SK-N-SH (cell line): ENCODE measurements at regions not wholly inside any gene's neighbourhood (a gene's known extent, or its start where the extent isn't known, plus 50 kb on each side); places are given as distances from the start of the nearest gene placed in this dataset.

Experiments
- CTCF ChIA-PET: fragments of 300-600, 350-600 bp; formaldehyde crosslinking; extraction: SDS; loops from one replicate; lab custom pipeline; 2021; lab: Yijun Ruan, JAX
- POLR2A ChIA-PET: fragments of 350-600 bp; sonication (Branson Sonifier 250); formaldehyde crosslinking; extraction: SDS; loops from one replicate; lab custom pipeline; 2020; ENCODE audit warnings: antibody characterized with exemption, inconsistent platforms; lab: Yijun Ruan, JAX
- DNase-seq: peaks from one replicate; pipeline ENCODE4 v3.0.0; 2012
- H2AFZ ChIP-seq: fragments of 200-600 bp; sonication (generic); 2 replicates; pipeline ENCODE4 v1.8.1; 2016; ENCODE audit warnings: antibody characterized with exemption, mild to moderate bottlenecking, low read depth
- H3F3A ChIP-seq: fragments of 200-600 bp; sonication (generic); replicated peaks from 2 replicates; pipeline ENCODE3; 2016; ENCODE audit warnings: antibody characterized with exemption, mild to moderate bottlenecking; ENCODE audit not compliant: insufficient read depth
- H3K27ac ChIP-seq, 2 experiments: fragments of 200-500 bp in 1 of 2; fragments of 200-600 bp in 1 of 2; sonication (Bioruptor generic) in 1 of 2; sonication (generic), shearing (Covaris generic) in 1 of 2; 2 replicates each; pipeline versions ENCODE4 v1.5.1 to v1.6.1; 2014 to 2016; ENCODE audit warnings: low read depth in 2 of 2, inconsistent platforms in 1 of 2, low read length in 1 of 2, mild to moderate bottlenecking in 1 of 2, mixed read lengths in 1 of 2
- H3K27me3 ChIP-seq: fragments of 200-600 bp; sonication (generic), shearing (Covaris generic); 2 replicates; pipeline ENCODE4 v1.6.1; 2016; ENCODE audit warnings: mixed run types; ENCODE audit not compliant: insufficient read depth
- H3K36me3 ChIP-seq, 2 experiments: fragments of 200-500 bp in 1 of 2; fragments of 200-600 bp in 1 of 2; sonication (Bioruptor generic) in 1 of 2; sonication (generic) in 1 of 2; replicated peaks in 1 of 2; 2 replicates each; pipeline versions ENCODE3 to v1.5.1; 2014 to 2016; ENCODE audit warnings: low read length in 1 of 2, mild to moderate bottlenecking in 1 of 2; ENCODE audit not compliant: insufficient read depth in 2 of 2, control insufficient read depth in 1 of 2
- H3K4me1 ChIP-seq, 2 experiments: fragments of 200-500 bp in 1 of 2; fragments of 200-600 bp in 1 of 2; sonication (Bioruptor generic) in 1 of 2; sonication (generic), shearing (Covaris generic) in 1 of 2; 2 replicates each; pipeline versions ENCODE4 v1.5.1 to v1.6.1; 2014 to 2016; ENCODE audit warnings: low read depth in 1 of 2, low read length in 1 of 2, mixed run types in 1 of 2; ENCODE audit not compliant: insufficient read depth in 2 of 2, control insufficient read depth in 1 of 2
- H3K4me2 ChIP-seq: fragments of 200-600 bp; sonication (generic), shearing (Covaris generic); 2 replicates; pipeline ENCODE4 v1.6.1; 2017; ENCODE audit warnings: mixed run types
- H3K4me3 ChIP-seq, 2 experiments: fragments of 200-500 bp in 1 of 2; fragments of 200-600 bp in 1 of 2; sonication (Bioruptor generic) in 1 of 2; sonication (generic), shearing (Covaris generic) in 1 of 2; 2 replicates each; pipeline versions ENCODE4 v1.5.1 to v1.8.1; 2014 to 2016; ENCODE audit warnings: low read depth in 2 of 2, inconsistent platforms in 1 of 2, low read length in 1 of 2, mild to moderate bottlenecking in 1 of 2, mixed read lengths in 1 of 2, moderate library complexity in 1 of 2
- H3K79me2 ChIP-seq: fragments of 200-600 bp; sonication (generic); 2 replicates; pipeline ENCODE4 v1.8.1; 2017; ENCODE audit warnings: mild to moderate bottlenecking; ENCODE audit not compliant: insufficient read depth
- H3K9ac ChIP-seq: fragments of 200-600 bp; sonication (generic); 2 replicates; pipeline ENCODE4 v1.6.1; 2017; ENCODE audit warnings: mixed run types
- H3K9me2 ChIP-seq: fragments of 200-600 bp; sonication (generic); 2 replicates; pipeline ENCODE4 v1.6.1; 2017; ENCODE audit warnings: mixed run types
- H3K9me3 ChIP-seq: fragments of 200-600 bp; sonication (generic); 2 replicates; pipeline ENCODE4 v1.6.1; 2017; ENCODE audit warnings: mixed run types, mild to moderate bottlenecking, moderate library complexity
- H4K20me1 ChIP-seq: fragments of 200-600 bp; sonication (generic); 2 replicates; pipeline ENCODE4 v1.6.1; 2017; ENCODE audit warnings: mild to moderate bottlenecking, mixed run types; ENCODE audit not compliant: insufficient read depth
- CHD2 ChIP-seq: fragments of 150-350 bp; IDR thresholded peaks from 2 replicates; pipeline ENCODE4 v1.6.1; 2018; ENCODE audit warnings: low read length; ENCODE audit not compliant: partially characterized antibody
- ELF1 ChIP-seq: IDR thresholded peaks from 2 replicates; pipeline ENCODE4 v1.4.0; 2012
- EP300 ChIP-seq, 2 experiments: IDR thresholded peaks; 2 replicates each; pipeline versions ENCODE4 v1.4.0 to v1.6.1; 2012; ENCODE audit warnings: borderline replicate concordance in 1 of 2, low read depth in 1 of 2, low read length in 1 of 2
- EZH2phosphoT487 ChIP-seq: fragments of 200-600 bp; sonication (generic); IDR thresholded peaks from 2 replicates; pipeline ENCODE4 v1.6.1; 2017; ENCODE audit warnings: low read depth, mixed run types, mild to moderate bottlenecking, antibody characterized with exemption, moderate library complexity, borderline replicate concordance
- FOSL2 ChIP-seq: IDR thresholded peaks from 2 replicates; pipeline ENCODE4 v1.4.0; 2012; ENCODE audit warnings: low read depth, mild to moderate bottlenecking, moderate library complexity, borderline replicate concordance
- FOXJ3 ChIP-seq: sonication (generic); formaldehyde crosslinking; IDR thresholded peaks from 2 replicates; pipeline ENCODE4 v1.5.1; 2020; ENCODE audit warnings: mild to moderate bottlenecking, missing genetic modification reagents
- FOXM1 ChIP-seq: IDR thresholded peaks from 2 replicates; pipeline ENCODE4 v1.4.0; 2012; ENCODE audit warnings: low read depth, mild to moderate bottlenecking
- GABPA ChIP-seq: IDR thresholded peaks from 2 replicates; pipeline ENCODE4 v1.4.0; 2012; ENCODE audit warnings: low read depth, mild to moderate bottlenecking
- GATA2 ChIP-seq: sonication (generic); formaldehyde crosslinking; IDR thresholded peaks from 2 replicates; pipeline ENCODE4 v1.5.0; 2020; ENCODE audit warnings: mild to moderate bottlenecking, missing genetic modification reagents
- MXI1 ChIP-seq: IDR thresholded peaks from 2 replicates; pipeline ENCODE4 v1.6.1; 2012; ENCODE audit warnings: mild to moderate bottlenecking, low read depth, low read length, improper control_type of control experiment
- RAD21 ChIP-seq: IDR thresholded peaks from 2 replicates; pipeline ENCODE4 v1.6.1; 2012; ENCODE audit warnings: mild to moderate bottlenecking, low read length
- RXRA ChIP-seq: IDR thresholded peaks from 2 replicates; pipeline ENCODE4 v1.4.0; 2012; ENCODE audit warnings: low read depth, mild to moderate bottlenecking, borderline replicate concordance
- SIN3A ChIP-seq: IDR thresholded peaks from 2 replicates; pipeline ENCODE4 v1.6.1; 2012; ENCODE audit warnings: low read depth, mild to moderate bottlenecking, low read length, moderate library complexity, borderline replicate concordance
- TAF1 ChIP-seq: IDR thresholded peaks from 2 replicates; pipeline ENCODE4 v1.6.1; 2012; ENCODE audit warnings: low read depth, mild to moderate bottlenecking, low read length, moderate library complexity, borderline replicate concordance
- TCF12 ChIP-seq: IDR thresholded peaks from 2 replicates; pipeline ENCODE4 v1.4.0; 2012
- WGBS: methylation state at CpG from one replicate; pipeline ENCODE4 v1.1.6; 2017; ENCODE audit warnings: low lambda C conversion rate; 5-methylcytosine and 5-hydroxymethylcytosine counted together
- TF ChIP-seq, protein P1 (sequence below): fragments of 200-600 bp; sonication (generic); IDR thresholded peaks from 2 replicates; pipeline ENCODE4 v1.6.1; 2017; ENCODE audit warnings: antibody characterized with exemption, mild to moderate bottlenecking, moderate library complexity
- TF ChIP-seq, protein P2 (sequence below): IDR thresholded peaks from 2 replicates; pipeline ENCODE4 v1.4.0; 2012; ENCODE audit warnings: low read depth, borderline replicate concordance
- TF ChIP-seq, protein P3 (sequence below): IDR thresholded peaks from 2 replicates; pipeline ENCODE4 v1.4.0; 2012; ENCODE audit warnings: low read depth, borderline replicate concordance
- TF ChIP-seq, protein P4 (sequence below): IDR thresholded peaks from 2 replicates; pipeline ENCODE4; 2012

DNA sequence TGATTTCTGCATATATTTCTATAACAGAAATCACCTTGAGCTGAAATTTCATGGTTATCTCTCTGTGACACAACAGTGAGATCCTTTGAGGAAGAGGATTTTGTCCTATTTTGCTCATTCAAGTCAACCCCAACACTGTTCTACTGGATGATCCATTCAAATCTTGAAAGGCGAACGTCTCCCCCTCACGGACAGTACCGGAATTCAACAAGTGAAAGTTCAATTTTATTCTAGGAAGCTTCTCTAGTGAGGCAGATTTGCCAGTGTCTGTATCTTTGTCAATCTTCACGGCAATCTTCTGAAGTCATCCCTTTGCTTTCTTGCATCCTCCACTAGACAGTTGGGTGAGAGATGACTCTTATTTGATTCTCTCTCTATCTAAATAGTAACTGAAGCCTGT lies 91.7 kb upstream of the PDE7B start (continued):
- TF ChIP-seq, protein P1, sequence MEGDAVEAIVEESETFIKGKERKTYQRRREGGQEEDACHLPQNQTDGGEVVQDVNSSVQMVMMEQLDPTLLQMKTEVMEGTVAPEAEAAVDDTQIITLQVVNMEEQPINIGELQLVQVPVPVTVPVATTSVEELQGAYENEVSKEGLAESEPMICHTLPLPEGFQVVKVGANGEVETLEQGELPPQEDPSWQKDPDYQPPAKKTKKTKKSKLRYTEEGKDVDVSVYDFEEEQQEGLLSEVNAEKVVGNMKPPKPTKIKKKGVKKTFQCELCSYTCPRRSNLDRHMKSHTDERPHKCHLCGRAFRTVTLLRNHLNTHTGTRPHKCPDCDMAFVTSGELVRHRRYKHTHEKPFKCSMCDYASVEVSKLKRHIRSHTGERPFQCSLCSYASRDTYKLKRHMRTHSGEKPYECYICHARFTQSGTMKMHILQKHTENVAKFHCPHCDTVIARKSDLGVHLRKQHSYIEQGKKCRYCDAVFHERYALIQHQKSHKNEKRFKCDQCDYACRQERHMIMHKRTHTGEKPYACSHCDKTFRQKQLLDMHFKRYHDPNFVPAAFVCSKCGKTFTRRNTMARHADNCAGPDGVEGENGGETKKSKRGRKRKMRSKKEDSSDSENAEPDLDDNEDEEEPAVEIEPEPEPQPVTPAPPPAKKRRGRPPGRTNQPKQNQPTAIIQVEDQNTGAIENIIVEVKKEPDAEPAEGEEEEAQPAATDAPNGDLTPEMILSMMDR, result no peak
- TF ChIP-seq GABPA (no peak), FOXM1 (no peak), TAF1 (no peak), RXRA (no peak)

DNA sequence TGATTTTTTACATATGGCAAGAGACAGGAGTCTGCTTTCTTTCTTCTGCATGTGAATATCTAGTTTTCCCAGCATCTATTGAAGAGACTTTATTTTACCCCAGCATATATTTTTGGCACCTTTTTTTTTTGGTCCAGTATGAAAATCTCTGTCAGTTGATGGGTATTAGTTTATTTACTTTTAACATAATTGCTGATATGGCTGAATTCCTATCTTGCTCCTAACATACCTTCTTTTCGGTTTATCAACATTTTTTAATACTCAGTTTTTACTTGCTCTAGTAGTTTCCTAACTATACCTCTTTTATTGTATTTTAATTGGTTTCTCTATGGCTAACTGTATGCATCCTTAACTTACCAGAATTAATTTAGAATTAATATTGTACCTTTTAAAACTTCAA lies 77.5 kb upstream of the PDE7B start:
- Histone ChIP-seq H3K4me1 (no peaks in the 10 kb centered on the region), H3K27ac (no peak overlapping the region), H3K9me2 (no peaks in the 10 kb centered on the region), H4K20me1 (no peaks in the 10 kb centered on the region), H3K27me3 (no peaks in the 10 kb centered on the region), H3K4me3 (no peak overlapping the region), H3K9me3 (no peaks in the 10 kb centered on the region), H3K4me2 (no peak overlapping the region), H3K9ac (no peak overlapping the region), H3F3A (no peaks in the 10 kb centered on the region), H2AFZ (no peak overlapping the region), H3K79me2 (no peaks in the 10 kb centered on the region), H3K36me3 (no peaks in the 10 kb centered on the region)
- ChIA-PET POLR2A (no interaction called here), CTCF (no interaction called here)
- DNase-seq, result no peak
- 90% methylated on average over 1 of the region's 1 CpG for WGBS
- TF ChIP-seq RAD21, result no peak
- TF ChIP-seq GATA2 (CRISPR knock-in tag), result no peak
- no peak for TF ChIP-seq TCF12
- TF ChIP-seq, protein P2, sequence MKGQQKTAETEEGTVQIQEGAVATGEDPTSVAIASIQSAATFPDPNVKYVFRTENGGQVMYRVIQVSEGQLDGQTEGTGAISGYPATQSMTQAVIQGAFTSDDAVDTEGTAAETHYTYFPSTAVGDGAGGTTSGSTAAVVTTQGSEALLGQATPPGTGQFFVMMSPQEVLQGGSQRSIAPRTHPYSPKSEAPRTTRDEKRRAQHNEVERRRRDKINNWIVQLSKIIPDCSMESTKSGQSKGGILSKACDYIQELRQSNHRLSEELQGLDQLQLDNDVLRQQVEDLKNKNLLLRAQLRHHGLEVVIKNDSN, result no peak
- no peak for TF ChIP-seq SIN3A
- TF ChIP-seq ELF1, result no peak
- no peak for TF ChIP-seq TAF1
- TF ChIP-seq, protein P3, sequence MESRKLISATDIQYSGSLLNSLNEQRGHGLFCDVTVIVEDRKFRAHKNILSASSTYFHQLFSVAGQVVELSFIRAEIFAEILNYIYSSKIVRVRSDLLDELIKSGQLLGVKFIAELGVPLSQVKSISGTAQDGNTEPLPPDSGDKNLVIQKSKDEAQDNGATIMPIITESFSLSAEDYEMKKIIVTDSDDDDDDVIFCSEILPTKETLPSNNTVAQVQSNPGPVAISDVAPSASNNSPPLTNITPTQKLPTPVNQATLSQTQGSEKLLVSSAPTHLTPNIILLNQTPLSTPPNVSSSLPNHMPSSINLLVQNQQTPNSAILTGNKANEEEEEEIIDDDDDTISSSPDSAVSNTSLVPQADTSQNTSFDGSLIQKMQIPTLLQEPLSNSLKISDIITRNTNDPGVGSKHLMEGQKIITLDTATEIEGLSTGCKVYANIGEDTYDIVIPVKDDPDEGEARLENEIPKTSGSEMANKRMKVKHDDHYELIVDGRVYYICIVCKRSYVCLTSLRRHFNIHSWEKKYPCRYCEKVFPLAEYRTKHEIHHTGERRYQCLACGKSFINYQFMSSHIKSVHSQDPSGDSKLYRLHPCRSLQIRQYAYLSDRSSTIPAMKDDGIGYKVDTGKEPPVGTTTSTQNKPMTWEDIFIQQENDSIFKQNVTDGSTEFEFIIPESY, result no peak
- TF ChIP-seq CHD2, result no peak
- TF ChIP-seq EP300 (IDR thresholded peaks at IDR 0.05; ENCODE audit: borderline replicate concordance in 1 of 2, low read depth in 1 of 2, low read length in 1 of 2), result no peak
- TF ChIP-seq EZH2phosphoT487, result no peak
- TF ChIP-seq MXI1, result no peak
- TF ChIP-seq, protein P4, sequence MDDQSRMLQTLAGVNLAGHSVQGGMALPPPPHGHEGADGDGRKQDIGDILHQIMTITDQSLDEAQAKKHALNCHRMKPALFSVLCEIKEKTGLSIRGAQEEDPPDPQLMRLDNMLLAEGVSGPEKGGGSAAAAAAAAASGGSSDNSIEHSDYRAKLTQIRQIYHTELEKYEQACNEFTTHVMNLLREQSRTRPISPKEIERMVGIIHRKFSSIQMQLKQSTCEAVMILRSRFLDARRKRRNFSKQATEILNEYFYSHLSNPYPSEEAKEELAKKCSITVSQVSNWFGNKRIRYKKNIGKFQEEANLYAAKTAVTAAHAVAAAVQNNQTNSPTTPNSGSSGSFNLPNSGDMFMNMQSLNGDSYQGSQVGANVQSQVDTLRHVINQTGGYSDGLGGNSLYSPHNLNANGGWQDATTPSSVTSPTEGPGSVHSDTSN, result no peak
- TF ChIP-seq FOXJ3 (CRISPR knock-in tag), result no peak
- TF ChIP-seq FOSL2, result no peak
